Hippocampal formation (tissue), 2 donors: ENCODE measurements at regions not wholly inside any gene's neighbourhood (a gene's known extent, or its start where the extent isn't known, plus 50 kb on each side); places are given as distances from the start of the nearest gene placed in this dataset.

Experiments
- DNase-seq, 2 donors: peaks; one replicate each; lab custom pipeline; 2025; lab: John Stamatoyannopoulos, UW

- no peak for DNase-seq
Observed at GRCh38 chr1:5713101-5714010, 278.9 kb downstream of the NPHP4 start.

GRCh38 chr1:5711956-5712645, 280.1 kb downstream of the NPHP4 start:
- DNase-seq: no peak

- no peak for DNase-seq
Observed at GRCh38 chr1:5711079-5711478, 281.1 kb downstream of the NPHP4 start.

- no peak for DNase-seq
Observed at GRCh38 chr1:5709976-5710375, 282.2 kb downstream of the NPHP4 start.

- no peak for DNase-seq
Observed at GRCh38 chr1:5709461-5709975, 282.7 kb downstream of the NPHP4 start.

GRCh38 chr1:5708346-5709245, 283.6 kb downstream of the NPHP4 start:
- DNase-seq: no peak

- no peak for DNase-seq
Observed at GRCh38 chr1:5707566-5708345, 284.5 kb downstream of the NPHP4 start.

GRCh38 chr1:5706239-5706638, 286.0 kb downstream of the NPHP4 start:
- DNase-seq: no peak

- no peak for DNase-seq
Observed at GRCh38 chr1:5705751-5706150, 286.5 kb downstream of the NPHP4 start.

GRCh38 chr1:5704561-5705514, 287.4 kb downstream of the NPHP4 start:
- DNase-seq: no peak

GRCh38 chr1:5701642-5702041, 290.6 kb downstream of the NPHP4 start:
- DNase-seq: no peak

GRCh38 chr1:5693568-5693967, 298.7 kb downstream of the NPHP4 start:
- DNase-seq: no peak

GRCh38 chr1:5692664-5693063, 299.6 kb downstream of the NPHP4 start:
- no peak for DNase-seq

GRCh38 chr1:5691795-5692509, 300.3 kb downstream of the NPHP4 start:
- no peak for DNase-seq

- DNase-seq: no peak
Observed at GRCh38 chr1:5690898-5691297, 301.3 kb downstream of the NPHP4 start.

- DNase-seq: no peak
Observed at GRCh38 chr1:5690291-5690690, 301.9 kb downstream of the NPHP4 start.

- DNase-seq: no peak
Observed at GRCh38 chr1:5688081-5689077, 303.8 kb downstream of the NPHP4 start.
